ENCODE measurements at regions not wholly inside any gene's neighbourhood (a gene's known extent, or its start where the extent isn't known, plus 50 kb on each side); places are given as distances from the start of the nearest gene placed in this dataset.

DNA sequence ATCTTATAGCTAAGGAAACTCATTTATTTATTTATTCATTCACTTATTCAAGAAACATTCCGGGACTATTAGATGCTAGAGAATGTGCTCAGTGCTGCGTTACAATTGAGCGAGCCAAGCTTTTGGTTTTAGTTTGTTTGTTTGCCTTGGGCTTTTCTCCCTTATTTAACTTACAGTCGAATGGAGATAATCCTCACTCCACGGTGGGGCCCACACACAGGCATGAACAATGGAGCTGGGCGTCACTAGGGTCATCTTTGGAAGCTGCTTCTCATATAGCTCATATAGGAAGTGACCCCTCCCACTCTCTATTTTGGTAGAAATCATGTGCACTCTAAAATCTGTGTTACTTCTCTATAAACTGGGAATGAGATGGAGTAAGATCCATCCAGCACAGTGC, 210.0 kb downstream of the TMEM114 start:
- Mint-ChIP-seq H3K9me3 (ENCODE audit: unreplicated experiment) (no peaks in the 10 kb centered on the region), H3K4me1 (ENCODE audit: unreplicated experiment) (no peaks in the 10 kb centered on the region), H3K27me3 (ENCODE audit: unreplicated experiment) (peaks cover 3% of the 10 kb centered on the region)

DNA sequence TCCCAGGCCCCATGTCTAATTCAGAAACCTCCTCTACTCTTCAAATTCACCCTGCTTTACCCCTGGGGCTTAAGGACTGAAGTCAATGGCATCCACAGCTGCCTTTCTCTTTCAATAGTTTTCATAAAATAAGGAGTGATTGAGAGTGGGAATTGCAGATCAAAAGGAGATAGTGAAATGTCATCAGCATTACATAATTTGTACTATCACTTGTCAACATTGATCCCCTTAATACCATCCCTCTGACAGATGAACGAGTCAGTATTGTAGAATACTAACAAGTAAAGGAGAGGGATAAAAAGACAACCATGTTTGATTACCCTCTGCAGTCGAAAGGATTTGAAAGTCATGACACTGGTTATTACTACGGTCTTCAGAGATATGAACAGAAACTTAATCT, 212.4 kb downstream of the TMEM114 start:
- Mint-ChIP-seq H3K4me1 (ENCODE audit: unreplicated experiment) (no peaks in the 10 kb centered on the region), H3K9me3 (ENCODE audit: unreplicated experiment) (no peaks in the 10 kb centered on the region), H3K27me3 (ENCODE audit: unreplicated experiment) (peaks cover 2% of the 10 kb centered on the region), H3K4me3 (ENCODE audit: unreplicated experiment) (no peak overlapping the region), H3K27ac (ENCODE audit: unreplicated experiment) (no peak overlapping the region), H3K36me3 (ENCODE audit: low read depth, unreplicated experiment) (no peaks in the 10 kb centered on the region)
- TF ChIP-seq, protein P1, sequence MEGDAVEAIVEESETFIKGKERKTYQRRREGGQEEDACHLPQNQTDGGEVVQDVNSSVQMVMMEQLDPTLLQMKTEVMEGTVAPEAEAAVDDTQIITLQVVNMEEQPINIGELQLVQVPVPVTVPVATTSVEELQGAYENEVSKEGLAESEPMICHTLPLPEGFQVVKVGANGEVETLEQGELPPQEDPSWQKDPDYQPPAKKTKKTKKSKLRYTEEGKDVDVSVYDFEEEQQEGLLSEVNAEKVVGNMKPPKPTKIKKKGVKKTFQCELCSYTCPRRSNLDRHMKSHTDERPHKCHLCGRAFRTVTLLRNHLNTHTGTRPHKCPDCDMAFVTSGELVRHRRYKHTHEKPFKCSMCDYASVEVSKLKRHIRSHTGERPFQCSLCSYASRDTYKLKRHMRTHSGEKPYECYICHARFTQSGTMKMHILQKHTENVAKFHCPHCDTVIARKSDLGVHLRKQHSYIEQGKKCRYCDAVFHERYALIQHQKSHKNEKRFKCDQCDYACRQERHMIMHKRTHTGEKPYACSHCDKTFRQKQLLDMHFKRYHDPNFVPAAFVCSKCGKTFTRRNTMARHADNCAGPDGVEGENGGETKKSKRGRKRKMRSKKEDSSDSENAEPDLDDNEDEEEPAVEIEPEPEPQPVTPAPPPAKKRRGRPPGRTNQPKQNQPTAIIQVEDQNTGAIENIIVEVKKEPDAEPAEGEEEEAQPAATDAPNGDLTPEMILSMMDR (IDR thresholded peaks at IDR 0.05; ENCODE audit: unreplicated experiment): no peak
- no peak for DNase-seq (ENCODE audit: low spot score)

More for the DNA sequence above, 210.0 kb downstream of the TMEM114 start:
- DNase-seq (ENCODE audit: low spot score): no peak
- TF ChIP-seq, protein P1 (IDR thresholded peaks at IDR 0.05; ENCODE audit: unreplicated experiment): no peak
- Mint-ChIP-seq H3K4me3 (ENCODE audit: unreplicated experiment) (no peak overlapping the region), H3K27ac (ENCODE audit: unreplicated experiment) (no peak overlapping the region), H3K36me3 (ENCODE audit: low read depth, unreplicated experiment) (no peaks in the 10 kb centered on the region)

DNA sequence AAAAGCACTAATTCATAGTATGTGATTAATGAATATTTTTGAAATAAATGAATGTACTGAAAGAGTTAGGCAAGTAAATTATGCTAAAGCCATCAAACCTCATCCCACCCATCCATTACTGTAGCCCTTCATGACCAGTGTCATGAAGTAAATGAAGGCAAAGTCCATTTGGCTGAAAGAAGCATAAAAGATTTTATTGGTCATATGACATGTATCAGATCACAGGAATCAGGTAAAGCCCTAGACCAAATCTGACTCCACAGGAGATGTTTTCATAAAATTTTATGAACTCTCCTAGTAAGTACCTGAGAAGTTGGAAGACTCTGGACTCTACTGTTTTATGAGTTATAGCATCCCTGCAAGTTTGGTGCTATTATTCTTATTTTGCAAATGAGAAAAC, 213.5 kb downstream of the TMEM114 start:
- Mint-ChIP-seq H3K4me1 (ENCODE audit: unreplicated experiment) (no peaks in the 10 kb centered on the region), H3K4me3 (ENCODE audit: unreplicated experiment) (no peak overlapping the region), H3K27me3 (ENCODE audit: unreplicated experiment) (no peaks in the 10 kb centered on the region), H3K27ac (ENCODE audit: unreplicated experiment) (no peak overlapping the region), H3K9me3 (ENCODE audit: unreplicated experiment) (no peaks in the 10 kb centered on the region), H3K36me3 (ENCODE audit: low read depth, unreplicated experiment) (no peaks in the 10 kb centered on the region)
- DNase-seq (ENCODE audit: low spot score): no peak
- TF ChIP-seq, protein P1 (IDR thresholded peaks at IDR 0.05; ENCODE audit: unreplicated experiment): no peak

DNA sequence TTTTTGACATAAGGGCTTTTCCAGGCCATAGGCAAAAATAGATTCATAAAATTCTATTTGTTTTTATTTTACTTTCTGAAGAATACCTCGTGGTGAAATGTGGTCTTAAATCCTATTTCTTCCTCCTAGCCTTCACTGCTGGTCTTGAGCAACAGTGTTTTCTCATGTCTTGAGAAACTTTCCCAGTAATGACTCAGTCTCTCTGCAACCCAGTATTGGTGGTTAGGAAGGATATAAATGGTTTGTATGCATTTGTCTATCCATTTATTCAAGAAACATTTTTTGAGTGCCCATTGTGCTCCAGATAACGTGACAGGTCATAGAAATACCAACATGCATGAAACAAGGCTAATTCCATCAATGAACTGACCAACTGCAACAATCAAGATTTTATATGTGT, 213.9 kb downstream of the TMEM114 start:
- TF ChIP-seq, protein P1 (IDR thresholded peaks at IDR 0.05; ENCODE audit: unreplicated experiment): no peak
- no peak for DNase-seq (ENCODE audit: low spot score)
- Mint-ChIP-seq H3K27me3 (ENCODE audit: unreplicated experiment) (no peaks in the 10 kb centered on the region), H3K27ac (ENCODE audit: unreplicated experiment) (no peak overlapping the region), H3K4me1 (ENCODE audit: unreplicated experiment) (no peaks in the 10 kb centered on the region), H3K36me3 (ENCODE audit: low read depth, unreplicated experiment) (no peaks in the 10 kb centered on the region), H3K9me3 (ENCODE audit: unreplicated experiment) (no peaks in the 10 kb centered on the region), H3K4me3 (ENCODE audit: unreplicated experiment) (no peak overlapping the region)

DNA sequence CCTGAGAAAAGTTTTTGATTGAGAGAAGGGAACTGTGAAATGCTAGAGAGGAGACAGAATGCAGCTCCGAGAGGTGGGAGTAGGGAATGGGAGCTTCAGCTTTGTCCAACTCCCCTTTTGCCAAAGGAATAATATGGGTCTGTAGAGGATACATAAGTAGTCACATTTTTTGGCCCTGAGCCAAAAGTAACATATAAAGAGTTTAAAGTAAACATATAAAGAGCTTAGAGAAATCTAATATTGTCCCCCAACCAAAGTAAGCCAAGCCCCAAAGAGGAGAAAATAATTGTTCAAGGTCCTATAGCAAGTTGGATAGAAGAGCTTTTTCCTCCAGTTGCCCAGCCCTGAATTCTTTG, 215.1 kb downstream of the TMEM114 start:
- Mint-ChIP-seq H3K36me3 (ENCODE audit: low read depth, unreplicated experiment) (no peaks in the 10 kb centered on the region), H3K4me3 (ENCODE audit: unreplicated experiment) (no peak overlapping the region), H3K27ac (ENCODE audit: unreplicated experiment) (no peak overlapping the region), H3K4me1 (ENCODE audit: unreplicated experiment) (no peaks in the 10 kb centered on the region), H3K9me3 (ENCODE audit: unreplicated experiment) (no peaks in the 10 kb centered on the region), H3K27me3 (ENCODE audit: unreplicated experiment) (no peaks in the 10 kb centered on the region)
- DNase-seq (ENCODE audit: low spot score): no peak
- TF ChIP-seq, protein P1 (IDR thresholded peaks at IDR 0.05; ENCODE audit: unreplicated experiment): no peak

All from endothelial cell (in vitro differentiated cells).